Activated T-helper 1 cell treated with Interleukin-2 at 50 U/mL for 16 hours (primary cell): ENCODE measurements at regions not wholly inside any gene's neighbourhood (a gene's known extent, or its start where the extent isn't known, plus 50 kb on each side); places are given as distances from the start of the nearest gene placed in this dataset.
"Not testable (repeated sequence)": the region's sequence is repeated elsewhere in the genome, so short reads cannot be mapped to it uniquely, and the experiment has no call there.

Source experiments
- DNase-seq: peaks from one replicate; pipeline ENCODE4 v3.0.0-alpha.2; 2020; ENCODE audit warnings: low read depth

DNA sequence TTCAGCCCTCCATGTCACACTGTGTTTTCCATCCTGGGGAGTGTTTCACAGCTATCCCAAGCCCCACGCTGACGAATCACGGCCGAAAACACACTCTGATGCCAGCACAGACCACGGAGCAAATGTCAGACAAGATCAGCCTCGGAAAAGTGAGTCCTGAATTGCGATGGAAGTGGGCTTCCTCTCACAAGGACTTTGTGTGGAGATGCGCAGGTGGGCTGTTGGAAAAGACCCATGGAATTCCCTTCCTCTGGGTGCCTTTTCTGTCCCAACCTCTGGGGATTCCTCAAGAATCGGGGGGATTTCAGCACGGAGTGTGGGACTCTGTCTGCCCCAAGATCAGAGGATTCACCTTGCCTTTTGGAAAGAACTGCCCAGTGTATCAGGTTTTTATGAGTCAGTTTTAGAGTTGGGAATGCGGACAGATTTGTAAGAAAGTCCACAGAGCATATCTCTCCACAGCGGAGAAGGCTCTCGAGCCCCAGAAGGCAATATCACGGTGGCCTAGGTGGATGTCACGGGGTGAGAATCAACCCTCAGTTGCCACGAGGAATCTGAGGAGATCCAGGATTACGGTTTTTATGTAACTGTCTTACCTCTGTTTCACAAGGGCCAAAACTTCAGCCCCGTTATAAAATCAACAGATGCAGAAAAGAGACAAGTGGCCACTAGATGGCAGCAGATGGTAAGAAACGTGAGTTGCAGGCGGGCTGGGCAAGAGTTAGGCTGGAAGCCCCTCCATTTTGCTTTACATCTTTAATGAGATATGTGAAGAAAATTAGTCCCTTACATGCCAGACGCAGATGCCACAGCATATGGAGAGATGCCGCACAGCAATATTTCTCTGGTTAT is 201.9 kb downstream of the DAD1 start:
- DNase-seq, result no peak

DNA sequence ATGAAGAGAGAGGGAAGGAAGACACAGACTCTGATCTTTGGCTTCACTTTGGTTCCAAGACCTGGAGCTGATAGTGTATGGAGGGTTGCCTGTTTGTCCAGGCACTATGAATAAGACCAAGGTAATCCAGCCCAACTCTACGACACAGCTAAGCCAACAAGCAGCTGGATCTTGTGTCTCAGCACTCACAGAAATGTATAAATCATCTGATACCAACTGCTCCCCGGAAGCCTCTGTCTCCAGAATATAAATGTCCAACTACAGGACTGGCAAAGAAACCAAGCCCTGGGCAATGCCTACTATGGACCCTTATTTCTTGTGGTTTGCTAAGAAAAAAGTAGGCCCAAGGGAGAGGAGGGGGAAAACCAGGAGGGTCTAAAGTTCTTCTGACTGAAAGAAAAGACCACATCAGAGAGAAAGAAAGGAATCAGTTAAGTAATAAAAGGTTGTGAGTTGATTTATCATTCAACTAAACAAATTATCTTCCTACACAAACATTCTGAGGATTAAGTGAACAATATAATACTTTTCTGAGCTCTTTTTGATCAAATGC is 204.0 kb downstream of the DAD1 start:
- DNase-seq, result no peak

DNA sequence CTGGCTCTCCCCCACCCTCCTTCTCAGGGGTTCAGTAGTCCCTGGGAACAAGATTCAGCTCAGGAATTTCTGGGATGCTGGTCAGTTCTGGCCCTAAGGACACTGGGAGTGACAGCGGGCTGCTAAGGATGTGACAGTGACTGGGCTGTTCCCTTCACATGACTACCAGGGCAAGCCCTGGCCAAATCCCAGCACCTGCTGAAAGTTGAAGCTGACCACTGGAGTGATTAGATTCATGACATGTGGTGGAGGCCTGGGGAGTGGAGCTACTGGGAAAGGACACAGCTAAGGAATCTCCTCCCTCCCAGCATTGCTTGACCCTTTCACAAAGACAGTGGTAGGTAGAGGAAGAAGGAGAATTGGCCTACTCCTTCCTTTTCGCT is 204.9 kb downstream of the DAD1 start:
- DNase-seq, result no peak

DNA sequence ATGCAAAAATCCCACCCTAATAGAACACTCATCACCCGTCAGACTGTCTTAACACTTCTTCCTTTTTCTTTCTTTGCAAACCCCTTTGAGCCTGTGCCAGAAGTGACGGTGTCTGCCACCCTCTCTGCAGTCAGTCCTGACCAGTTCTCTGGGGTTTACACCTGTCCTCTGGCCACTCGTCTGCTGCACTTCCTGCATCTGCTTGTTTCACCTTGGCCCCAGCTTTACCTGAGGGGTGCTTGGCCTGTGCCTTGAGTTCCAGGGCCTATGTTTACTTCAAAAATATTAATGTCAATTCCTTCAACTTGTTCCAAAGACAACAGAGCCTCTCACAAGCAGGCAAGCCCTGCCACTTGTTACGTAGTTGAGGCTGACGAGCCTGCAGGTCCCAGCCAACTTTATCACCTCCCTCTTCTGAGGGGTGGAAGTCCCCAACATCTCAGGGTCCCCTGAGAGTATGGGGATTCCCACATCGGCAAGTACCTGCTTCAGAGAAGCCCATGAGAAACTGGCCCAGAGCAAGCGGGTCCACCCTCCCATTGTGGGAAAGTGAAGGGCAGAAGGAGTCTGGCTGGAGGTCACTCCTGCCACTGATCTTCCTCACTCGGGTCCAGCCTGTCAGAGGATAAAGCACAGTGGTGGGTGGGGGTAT is 205.4 kb downstream of the DAD1 start:
- DNase-seq, result no peak

DNA sequence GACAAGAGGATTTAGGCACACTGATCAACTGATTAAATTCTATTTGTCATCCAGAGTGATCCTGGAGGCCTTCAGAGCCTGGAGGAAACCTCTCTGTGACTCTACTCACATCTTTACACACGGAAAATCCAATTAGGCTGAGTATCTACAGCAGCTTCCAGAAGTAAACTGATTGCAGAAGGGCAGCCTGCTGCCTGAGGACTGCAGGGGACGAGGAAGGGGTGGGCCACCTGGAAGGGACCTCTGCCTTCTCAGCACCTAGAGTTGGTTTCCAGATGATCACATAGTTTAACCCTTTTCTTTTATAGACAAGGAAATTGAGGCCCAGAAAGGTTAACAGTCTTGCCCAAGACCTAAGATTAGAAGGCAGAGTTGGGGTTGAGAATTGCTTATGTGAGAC is 206.1 kb downstream of the DAD1 start:
- DNase-seq, result no peak

DNA sequence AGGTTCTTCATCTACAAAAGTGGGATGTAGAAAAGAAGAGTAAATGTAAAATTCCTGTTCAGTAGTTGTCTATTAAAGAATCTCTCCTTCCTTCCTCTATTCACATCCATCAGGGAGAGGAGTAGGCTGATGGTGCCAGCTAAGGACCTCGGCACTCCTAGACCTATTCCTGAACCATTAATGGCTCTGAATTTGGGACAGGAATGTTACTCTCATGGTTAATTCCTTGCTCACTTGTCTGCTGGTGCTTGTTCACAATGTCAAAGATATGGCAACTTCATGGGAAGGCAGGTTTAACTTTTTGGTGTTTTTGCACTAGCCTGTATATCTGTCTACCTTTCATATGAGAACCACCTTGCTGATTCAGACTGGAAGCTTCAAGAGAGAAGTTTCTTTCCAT is 206.6 kb downstream of the DAD1 start:
- no peak for DNase-seq

DNA sequence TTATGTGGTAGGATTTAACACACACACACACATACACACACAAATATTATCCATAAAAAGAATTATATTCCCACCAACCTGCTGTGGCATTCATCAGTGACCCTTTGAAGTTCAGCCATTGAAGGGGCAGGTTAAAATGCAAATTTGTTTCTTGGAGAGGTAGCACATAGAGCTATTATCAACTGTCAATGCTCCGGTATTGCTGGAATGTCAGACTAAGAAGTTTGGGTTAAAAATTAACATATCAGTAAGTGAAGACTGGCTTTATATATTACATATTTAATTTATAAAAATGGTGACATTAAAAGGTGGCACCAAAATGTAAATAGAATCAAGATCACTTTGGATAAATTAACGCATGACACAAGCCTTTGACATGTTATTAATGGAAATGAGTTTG is 207.3 kb downstream of the DAD1 start:
- no peak for DNase-seq

DNA sequence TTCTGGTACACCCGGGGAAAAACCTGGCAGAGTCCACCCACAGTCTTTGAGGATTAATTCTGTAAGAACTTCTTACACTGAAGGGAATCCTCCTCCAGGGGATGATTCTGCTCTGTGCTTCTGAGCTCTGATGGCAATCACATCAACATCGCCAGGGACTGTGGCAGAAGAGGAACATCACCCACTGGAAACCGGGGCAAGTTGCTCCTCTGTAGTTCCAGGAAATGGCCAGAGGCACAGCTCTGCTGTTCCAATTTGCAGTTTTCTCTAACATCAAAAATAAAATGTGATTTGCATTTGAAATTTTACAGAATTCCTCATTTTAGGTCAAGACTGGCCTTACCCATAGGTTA is 207.6 kb downstream of the DAD1 start:
- no peak for DNase-seq

DNA sequence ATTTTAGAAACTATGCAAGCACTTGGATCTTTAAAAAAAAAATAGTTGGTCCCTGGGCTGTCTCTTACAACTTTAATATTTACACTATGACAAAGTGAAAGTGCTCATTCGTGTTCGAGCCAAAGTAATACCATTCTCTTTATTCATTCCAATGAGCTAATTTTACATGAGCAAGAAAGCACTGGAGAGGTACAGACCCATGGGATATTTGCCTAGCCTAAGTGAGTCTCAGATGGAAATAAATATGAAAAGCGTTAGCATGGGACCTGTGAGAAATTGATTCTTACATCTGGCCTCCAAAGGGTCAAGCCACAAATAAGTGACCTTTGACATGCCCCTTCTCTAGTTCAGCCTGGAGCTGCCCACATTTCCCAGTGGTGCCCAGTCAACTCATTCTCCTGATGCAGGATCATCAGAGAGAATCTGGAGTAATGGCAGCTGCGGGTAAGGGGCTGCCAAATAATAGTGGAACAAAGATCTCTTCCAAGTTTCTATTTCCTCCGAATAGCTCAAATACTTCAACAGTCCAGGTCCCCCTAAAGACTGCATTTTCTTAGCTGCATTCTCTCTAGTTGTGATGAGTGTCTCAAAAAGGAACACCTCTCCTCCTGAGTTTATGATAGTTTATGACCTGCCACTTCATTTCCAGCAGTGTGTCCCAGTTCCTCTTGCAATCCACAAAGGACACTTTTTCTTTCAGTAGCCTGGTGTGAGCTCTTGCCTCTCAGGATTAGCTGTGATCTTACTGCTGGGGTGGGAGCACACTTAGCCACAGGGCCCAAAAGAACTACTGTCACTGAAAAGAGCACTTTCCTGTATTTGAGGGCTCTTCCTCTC is 208.2 kb downstream of the DAD1 start:
- no peak for DNase-seq

DNA sequence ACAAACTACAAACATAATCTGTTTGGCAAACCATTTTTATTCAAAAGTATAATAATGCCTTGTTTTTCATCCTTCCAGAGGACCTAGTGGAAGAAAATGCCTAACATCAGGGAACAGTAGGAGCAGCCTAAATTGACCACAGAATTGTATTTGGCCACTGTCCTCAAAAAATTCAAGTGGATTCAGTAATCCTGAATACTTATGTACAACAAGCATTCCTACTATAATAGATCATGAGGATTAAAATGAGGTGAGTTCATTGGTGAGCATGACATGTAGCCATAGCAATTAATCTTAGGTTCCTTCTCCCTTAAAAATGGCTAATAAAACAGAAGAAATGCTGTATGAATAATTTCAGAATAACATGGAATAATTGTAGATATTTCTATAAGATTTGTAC is 209.3 kb downstream of the DAD1 start:
- DNase-seq, result no peak

DNA sequence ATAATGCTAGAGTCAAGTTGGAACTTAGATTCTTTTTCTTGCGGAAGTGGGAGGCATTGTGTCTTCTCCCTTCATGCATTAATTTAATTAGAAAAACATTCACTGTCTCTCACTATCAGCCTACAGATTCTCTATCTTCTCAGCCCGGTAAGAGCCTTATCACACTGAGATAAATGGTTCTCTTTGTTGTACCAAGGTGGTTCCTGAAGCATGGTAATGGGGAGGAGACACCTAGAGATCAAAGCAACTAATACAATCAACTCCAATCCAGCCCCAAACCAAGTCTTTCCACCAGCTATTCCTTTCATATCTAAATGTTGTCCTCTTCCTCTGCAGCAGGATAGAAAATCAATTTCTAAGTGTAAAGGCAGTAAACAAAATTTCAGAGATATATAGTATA is 210.8 kb downstream of the DAD1 start:
- DNase-seq, result no peak

DNA sequence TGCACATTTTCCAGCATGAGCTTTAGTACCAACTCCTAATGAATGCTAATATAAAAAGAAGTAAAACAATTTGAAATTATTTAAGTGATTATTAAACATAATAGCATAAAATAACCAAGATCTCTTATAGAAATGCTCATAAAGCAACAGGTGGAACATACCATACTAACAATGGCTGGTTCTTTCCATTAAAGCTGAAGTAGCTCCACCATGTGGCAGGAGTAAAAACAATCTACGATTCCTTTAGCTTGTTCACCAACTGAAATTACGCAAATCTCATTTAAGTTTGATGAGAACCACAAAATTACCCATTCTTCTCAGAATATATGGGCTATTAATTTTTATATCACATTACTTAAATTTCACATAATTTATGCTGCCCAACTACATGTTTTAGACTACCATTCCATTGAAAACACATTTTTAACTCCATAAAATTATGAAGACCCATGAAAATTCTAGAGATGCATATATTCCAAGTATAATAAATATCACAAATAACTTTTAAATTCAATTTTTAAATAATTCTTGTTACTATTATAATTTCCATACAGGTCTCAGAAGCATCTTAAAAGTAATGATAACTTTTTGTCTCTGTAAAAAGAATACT is 213.6 kb downstream of the DAD1 start:
- DNase-seq, result no peak

DNA sequence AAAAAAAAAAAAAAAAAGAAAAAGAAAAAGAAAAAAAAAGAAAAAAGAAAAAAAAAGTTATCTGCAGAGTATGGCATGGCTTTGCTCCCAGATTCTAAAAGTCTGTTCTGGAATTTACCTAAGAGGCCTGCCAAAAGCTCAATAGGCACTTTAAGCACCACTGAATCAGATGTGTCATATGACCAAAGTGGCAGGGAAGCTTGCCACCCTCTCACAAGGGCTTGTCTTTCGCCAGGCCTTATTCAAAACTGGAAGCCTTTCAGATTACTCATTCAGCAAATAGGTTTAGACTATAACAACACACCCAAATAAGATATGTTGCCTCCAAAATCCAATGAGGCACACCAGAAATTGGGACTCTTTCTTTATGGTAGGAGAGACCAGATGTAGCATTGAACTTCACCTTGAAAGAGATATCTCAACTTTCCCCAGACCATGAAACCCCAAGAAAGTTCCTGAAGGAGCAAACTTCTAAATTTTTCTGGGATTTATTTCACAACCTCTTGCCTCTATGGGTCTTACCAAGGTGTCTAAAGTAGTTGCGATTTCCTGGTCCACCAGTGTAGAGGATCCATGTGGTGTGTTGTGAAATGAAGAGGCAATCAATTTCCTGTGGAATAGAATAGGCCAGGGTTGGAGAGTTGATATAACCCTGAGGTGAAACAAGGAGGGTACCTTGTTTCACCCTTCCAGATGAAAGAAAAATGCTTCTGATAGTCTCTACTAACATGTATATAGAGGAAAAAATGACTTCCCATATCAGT is 218.8 kb downstream of the DAD1 start:
- DNase-seq, result no peak

DNA sequence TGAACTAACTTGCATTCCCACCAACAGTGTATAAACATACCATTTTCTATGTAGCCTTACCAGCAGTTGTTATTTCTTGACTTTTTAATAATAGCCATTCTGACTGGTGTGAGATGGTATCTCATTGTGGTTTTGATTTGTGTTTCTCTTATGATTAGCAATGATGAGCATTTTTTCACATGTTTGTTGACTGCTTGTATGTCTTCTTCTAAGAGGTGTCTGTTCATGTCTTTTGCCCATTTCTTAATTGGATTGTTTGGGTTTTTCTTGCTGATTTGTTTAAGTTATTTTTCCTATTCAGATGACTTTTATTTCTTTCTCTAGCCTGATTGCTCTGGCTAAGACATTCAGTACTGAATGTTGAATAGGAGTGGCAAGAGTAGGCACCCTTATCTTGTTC is 230.3 kb downstream of the DAD1 start:
- DNase-seq, result no peak

DNA sequence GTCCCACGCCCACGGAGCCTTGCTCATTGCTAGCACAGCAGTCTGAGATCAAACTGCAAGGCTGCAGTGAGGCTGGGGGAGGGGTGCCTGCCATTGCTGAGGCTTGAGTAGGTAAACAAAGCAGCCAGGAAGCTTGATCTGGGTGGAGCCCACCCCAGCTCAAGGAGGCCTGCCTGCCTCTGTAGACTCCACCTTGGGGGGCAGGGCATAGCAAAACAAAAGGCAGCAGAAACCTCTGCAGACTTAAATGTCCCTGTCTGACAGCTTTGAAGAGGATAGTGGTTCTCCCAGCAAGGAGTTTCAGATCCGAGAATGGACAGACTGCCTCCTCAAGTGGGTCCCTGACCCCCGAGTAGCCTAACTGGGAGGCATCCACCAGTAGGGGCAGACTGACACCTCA is 239.7 kb downstream of the DAD1 start:
- not testable (repeated sequence) for DNase-seq

DNA sequence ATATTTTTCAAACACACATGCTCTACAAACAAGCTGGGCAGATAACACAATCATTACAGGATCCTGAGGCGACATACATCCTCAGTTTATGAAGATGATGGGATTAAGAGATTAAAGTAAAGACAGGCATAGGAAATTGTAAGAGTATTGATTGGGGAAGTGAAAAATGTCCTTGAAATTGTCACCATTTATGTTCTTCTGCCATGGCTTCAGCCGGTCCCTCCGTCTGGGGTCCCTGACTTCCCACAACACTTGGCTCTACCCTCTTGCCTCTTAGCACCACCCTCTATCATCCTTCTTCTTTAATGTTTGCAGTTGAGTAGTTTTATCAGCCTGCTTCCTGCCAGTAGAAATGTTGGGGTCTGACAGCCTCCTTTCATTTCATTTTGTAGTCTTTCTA is 244.4 kb downstream of the DAD1 start:
- DNase-seq, result no peak

DNA sequence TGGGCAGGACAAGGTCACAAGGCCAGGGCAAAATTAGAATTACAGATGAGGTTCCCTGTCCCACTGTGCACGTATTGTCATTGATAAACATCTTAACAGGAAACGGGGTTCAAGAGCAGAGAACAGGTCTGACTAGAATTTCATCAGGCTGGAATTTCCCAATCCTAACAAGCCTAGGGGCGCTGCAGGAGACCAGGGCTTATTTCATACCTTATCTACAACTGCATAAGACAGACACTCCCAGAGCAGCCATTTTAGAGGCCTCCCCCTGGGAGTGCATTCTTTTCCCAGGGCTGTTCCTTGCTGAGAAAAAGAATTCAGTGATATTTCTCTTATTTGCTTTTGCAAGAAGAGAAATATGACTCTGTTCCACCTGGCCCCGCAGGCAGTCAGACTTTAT is 244.8 kb downstream of the DAD1 start:
- not testable (repeated sequence) for DNase-seq

DNA sequence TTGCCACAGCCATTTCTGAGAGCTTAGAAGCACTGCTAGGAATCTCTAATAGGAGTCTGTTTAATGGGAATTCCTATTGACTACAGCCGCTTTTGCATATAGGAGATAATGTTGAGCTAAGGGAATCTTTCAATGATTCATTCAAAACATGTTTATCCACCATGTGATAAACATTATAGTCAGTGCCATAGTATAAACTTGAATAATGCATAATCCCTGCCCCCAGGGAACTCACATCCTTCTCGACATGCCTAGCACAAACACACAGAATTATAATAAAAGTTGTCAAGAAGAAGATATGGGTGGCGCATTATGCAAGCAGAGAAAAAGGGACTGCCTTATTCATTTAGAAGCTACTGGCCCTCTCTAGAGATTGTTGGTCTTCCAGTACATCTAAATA is 248.0 kb downstream of the DAD1 start:
- DNase-seq, result no peak

DNA sequence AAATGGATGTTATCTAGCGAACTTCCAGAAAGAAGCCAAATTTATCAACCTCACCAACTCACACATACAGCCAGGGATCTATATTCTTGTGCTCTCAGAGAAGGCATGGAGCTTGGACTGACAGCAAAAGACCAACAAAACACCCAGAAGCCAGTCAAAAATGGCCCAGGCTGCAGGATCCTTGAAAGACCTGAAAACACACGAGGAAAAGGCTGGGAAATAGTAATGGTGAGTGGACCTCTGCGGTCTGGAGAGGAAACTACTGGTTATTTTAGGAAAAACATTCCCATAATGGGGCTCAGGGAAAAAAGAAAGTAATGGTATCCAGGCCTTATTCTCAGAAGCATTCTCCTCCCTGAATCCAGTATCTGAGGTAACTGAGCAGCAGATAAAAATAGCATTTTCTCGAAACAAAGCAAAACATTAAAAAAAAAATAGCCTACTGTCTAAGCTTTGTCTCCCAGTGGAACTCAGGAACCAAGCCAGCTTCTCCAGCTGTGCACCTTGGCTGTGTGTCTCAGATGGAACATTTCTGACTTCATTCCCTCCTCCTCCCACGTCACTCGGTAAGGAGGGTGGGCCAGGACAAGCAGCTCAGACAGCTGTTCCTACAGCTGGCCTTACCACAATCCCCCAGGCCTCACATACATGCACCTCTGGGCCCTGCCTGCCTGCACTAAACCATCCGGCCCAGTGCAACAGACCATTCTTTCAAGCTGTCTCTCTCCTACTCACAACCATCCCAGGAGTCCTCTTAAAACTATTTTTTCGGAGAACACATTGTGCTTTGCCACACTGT is 249.9 kb downstream of the DAD1 start:
- no peak for DNase-seq

DNA sequence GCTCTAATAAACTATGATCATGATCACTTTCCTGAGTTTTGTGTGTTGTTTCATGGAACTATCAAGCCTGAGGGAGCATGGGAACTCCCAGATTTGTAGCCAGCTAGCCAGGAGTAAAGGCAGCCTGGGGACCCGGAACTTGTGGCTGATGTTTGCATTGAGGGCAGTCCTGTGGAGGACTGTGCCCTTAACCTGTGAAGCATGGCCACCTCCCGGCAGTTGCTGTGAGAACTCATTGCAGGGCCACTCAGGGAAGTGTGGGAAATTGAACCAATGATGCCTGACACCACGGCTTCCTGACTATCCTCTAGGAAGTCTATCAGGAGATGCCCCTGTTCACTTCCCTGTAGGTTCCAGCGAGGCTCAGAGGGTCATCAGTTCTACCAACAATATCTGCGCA is 250.6 kb downstream of the DAD1 start:
- DNase-seq, result no peak

DNA sequence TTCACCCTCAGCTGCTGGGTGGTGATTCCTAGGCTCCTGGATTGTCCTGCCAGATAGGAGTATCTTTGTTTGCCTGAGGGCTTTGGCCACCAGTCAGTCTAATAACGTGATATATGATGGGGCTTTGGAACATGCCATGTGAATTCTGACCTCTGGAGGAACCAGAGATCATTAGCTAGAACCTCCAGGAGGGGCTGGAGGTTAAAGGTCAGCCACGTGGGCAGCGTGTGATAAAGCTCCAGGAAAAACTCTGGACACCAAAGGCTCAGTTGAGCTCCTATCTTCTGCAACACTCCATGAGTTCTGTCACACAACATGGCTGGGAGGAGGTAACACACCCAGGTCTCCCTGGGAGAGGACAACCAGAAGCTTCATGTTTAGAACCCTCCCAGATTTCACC is 251.1 kb downstream of the DAD1 start:
- DNase-seq, result no peak
